ENCODE measurements at regions not wholly inside any gene's neighbourhood (a gene's known extent, or its start where the extent isn't known, plus 50 kb on each side); places are given as distances from the start of the nearest gene placed in this dataset.
"Not testable (repeated sequence)": the region's sequence is repeated elsewhere in the genome, so short reads cannot be mapped to it uniquely, and the experiment has no call there.

- not testable (repeated sequence) for DNase-seq (ENCODE audit: low spot score)
Observed at GRCh38 chr5:56295311-56295710, 62.2 kb upstream of the ANKRD55 start.

GRCh38 chr5:56294354-56294753 lies 61.2 kb upstream of the ANKRD55 start:
- no peak for DNase-seq (ENCODE audit: low spot score)

GRCh38 chr5:56292874-56293273 lies 59.7 kb upstream of the ANKRD55 start:
- DNase-seq (ENCODE audit: low spot score) = not testable (repeated sequence)

GRCh38 chr5:56291661-56292374 lies 58.7 kb upstream of the ANKRD55 start:
- DNase-seq (ENCODE audit: low spot score) = no peak

GRCh38 chr5:56291079-56291643 lies 58.0 kb upstream of the ANKRD55 start:
- no peak for DNase-seq (ENCODE audit: low spot score)

GRCh38 chr5:56290378-56291078 lies 57.4 kb upstream of the ANKRD55 start:
- DNase-seq (ENCODE audit: low spot score) = no peak

GRCh38 chr5:56289602-56289987 lies 56.5 kb upstream of the ANKRD55 start:
- no peak for DNase-seq (ENCODE audit: low spot score)

GRCh38 chr5:56288873-56289601 lies 55.9 kb upstream of the ANKRD55 start:
- no peak for DNase-seq (ENCODE audit: low spot score)

- no peak for DNase-seq (ENCODE audit: low spot score)
Observed at GRCh38 chr5:56286015-56286884, 53.1 kb upstream of the ANKRD55 start.

GRCh38 chr5:56282951-56283350 lies 49.8 kb upstream of the ANKRD55 start:
- no peak for DNase-seq (ENCODE audit: low spot score)

Data from HuH-7 (cell line).